ENCODE measurements at regions not wholly inside any gene's neighbourhood (a gene's known extent, or its start where the extent isn't known, plus 50 kb on each side); places are given as distances from the start of the nearest gene placed in this dataset.

DNA sequence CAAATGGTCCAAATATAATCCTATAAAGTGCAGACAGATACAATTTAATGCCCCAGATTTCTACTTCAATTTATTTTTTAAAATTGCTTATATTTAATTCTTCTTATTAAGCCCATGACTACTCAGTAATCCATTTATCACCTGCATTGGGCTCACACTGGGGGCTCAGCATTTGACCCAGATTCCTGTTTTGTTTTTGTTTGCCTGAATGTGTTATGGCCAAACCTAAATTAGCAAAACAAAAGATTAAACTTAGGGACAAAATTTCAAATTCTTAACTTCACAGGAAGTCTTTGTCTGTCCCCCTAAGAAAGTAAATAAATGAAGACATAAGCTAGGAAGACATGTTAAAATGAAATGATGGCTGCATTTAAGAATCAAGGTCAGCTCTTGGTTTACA lies 322.3 kb downstream of the RMST start:
- Histone ChIP-seq H4K20me1 (ENCODE audit: control insufficient read depth, insufficient read depth) (no peaks in the 10 kb centered on the region), H3K27ac (ENCODE audit: control insufficient read depth, insufficient read depth) (no peak overlapping the region), H3K9me3 (replicated peaks; ENCODE audit: control insufficient read depth, insufficient read depth, low read length) (no peaks in the 10 kb centered on the region), H3K27me3 (replicated peaks in 1 of 2; ENCODE audit: control insufficient read depth in 2 of 2, insufficient read depth in 2 of 2, low read length in 1 of 2) (no peaks in the 10 kb centered on the region), H3K36me3 (ENCODE audit: control insufficient read depth in 2 of 2, insufficient read depth in 2 of 2, low read length in 1 of 2) (no peaks in the 10 kb centered on the region), H3K79me2 (ENCODE audit: control insufficient read depth, insufficient read depth, low read length) (no peaks in the 10 kb centered on the region), H2AFZ (ENCODE audit: control insufficient read depth, low read depth, low read length) (no peak overlapping the region), H3K9ac (ENCODE audit: control insufficient read depth, insufficient read depth, low read length) (no peak overlapping the region), H3K4me3 (no peak overlapping the region), H3K4me1 (ENCODE audit: control insufficient read depth, insufficient read depth, low read length) (no peaks in the 10 kb centered on the region), H3K4me2 (ENCODE audit: control insufficient read depth, insufficient read depth) (no peak overlapping the region)
- FAIRE-seq (no peak), ATAC-seq (no peak), DNase-seq (ENCODE audit: low read depth, low spot score) (no peak)
- POLR2A ChIA-PET, result no interaction called here
- no TSS peak for BruUV-seq (replicated peaks)
- RAD21 ChIA-PET (ENCODE audit: unreplicated experiment), result no interaction called here
- intact Hi-C loops (cut with micrococcal nuclease; ENCODE audit: unreplicated experiment) (no loop called here), in situ Hi-C loops (cut with MboI) (no loop called here)
- CTCF ChIA-PET, result no interaction called here
- SMC1A ChIA-PET (ENCODE audit: uncharacterized antibody, unreplicated experiment), result interaction anchor here (0.6 kb wide), 1 partner anchor 141 kb away, joined by 3 read pairs; no protein-coding TSS in a partner anchor
- TF ChIP-seq NR2C1 (IDR thresholded peaks at IDR 0.05), result no peak
- no peak for TF ChIP-seq ELK1 (IDR thresholded peaks at IDR 0.05; ENCODE audit: low read depth, low read length)
- TF ChIP-seq ATF2 (IDR thresholded peaks at IDR 0.05; ENCODE audit: low read length), result no peak
- TF ChIP-seq, protein P1, sequence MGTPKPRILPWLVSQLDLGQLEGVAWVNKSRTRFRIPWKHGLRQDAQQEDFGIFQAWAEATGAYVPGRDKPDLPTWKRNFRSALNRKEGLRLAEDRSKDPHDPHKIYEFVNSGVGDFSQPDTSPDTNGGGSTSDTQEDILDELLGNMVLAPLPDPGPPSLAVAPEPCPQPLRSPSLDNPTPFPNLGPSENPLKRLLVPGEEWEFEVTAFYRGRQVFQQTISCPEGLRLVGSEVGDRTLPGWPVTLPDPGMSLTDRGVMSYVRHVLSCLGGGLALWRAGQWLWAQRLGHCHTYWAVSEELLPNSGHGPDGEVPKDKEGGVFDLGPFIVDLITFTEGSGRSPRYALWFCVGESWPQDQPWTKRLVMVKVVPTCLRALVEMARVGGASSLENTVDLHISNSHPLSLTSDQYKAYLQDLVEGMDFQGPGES (IDR thresholded peaks at IDR 0.05), result no peak
- TF ChIP-seq, protein P2, sequence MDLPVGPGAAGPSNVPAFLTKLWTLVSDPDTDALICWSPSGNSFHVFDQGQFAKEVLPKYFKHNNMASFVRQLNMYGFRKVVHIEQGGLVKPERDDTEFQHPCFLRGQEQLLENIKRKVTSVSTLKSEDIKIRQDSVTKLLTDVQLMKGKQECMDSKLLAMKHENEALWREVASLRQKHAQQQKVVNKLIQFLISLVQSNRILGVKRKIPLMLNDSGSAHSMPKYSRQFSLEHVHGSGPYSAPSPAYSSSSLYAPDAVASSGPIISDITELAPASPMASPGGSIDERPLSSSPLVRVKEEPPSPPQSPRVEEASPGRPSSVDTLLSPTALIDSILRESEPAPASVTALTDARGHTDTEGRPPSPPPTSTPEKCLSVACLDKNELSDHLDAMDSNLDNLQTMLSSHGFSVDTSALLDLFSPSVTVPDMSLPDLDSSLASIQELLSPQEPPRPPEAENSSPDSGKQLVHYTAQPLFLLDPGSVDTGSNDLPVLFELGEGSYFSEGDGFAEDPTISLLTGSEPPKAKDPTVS (IDR thresholded peaks at IDR 0.05; ENCODE audit: low read depth, low read length), result no peak
- TF ChIP-seq NKRF (conservative IDR thresholded peaks at IDR 0.05), result no peak
- no peak for TF ChIP-seq MLLT1 (IDR thresholded peaks at IDR 0.05)
- TF ChIP-seq ZNF687 (IDR thresholded peaks at IDR 0.05), result no peak
- TF ChIP-seq ZBED1 (IDR thresholded peaks at IDR 0.05; ENCODE audit: borderline replicate concordance), result no peak
- no peak for TF ChIP-seq SMAD1 (IDR thresholded peaks at IDR 0.05; ENCODE audit: low read depth, partially characterized antibody)
- no peak for TF ChIP-seq CEBPB (IDR thresholded peaks at IDR 0.05; ENCODE audit: borderline replicate concordance in 1 of 2, low read depth in 2 of 2, low read length in 2 of 2)
- TF ChIP-seq ZNF384 (IDR thresholded peaks at IDR 0.05; ENCODE audit: borderline replicate concordance, low read depth, low read length), result no peak
